A549 (cell line): ENCODE measurements at regions not wholly inside any gene's neighbourhood (a gene's known extent, or its start where the extent isn't known, plus 50 kb on each side); places are given as distances from the start of the nearest gene placed in this dataset.
"Not testable (repeated sequence)": the region's sequence is repeated elsewhere in the genome, so short reads cannot be mapped to it uniquely, and the experiment has no call there.

Experiments
- ATAC-seq, 2 experiments: fragments of 200-7000 bp in 1 of 2; fragments of >200 bp in 1 of 2; cut with Nextera tagmentation in 1 of 2; cut with Tn5 transposase in 1 of 2; 3 replicates each; pipeline versions ENCODE4 v1.8.0 to v1.9.1; 2018 to 2020; ENCODE audit warnings: mild to moderate bottlenecking in 1 of 2, moderate library complexity in 1 of 2
- CTCF ChIA-PET: fragments of 300-600 bp; sonication (Branson Sonifier 250); formaldehyde crosslinking; extraction: SDS; loops from one replicate; lab custom pipeline; 2021; ENCODE audit warnings: antibody characterized with exemption, inconsistent platforms; lab: Yijun Ruan, JAX
- POLR2A ChIA-PET: fragments of 350-600 bp; formaldehyde crosslinking; extraction: SDS; loops from one replicate; lab custom pipeline; 2021; ENCODE audit warnings: antibody characterized with exemption, inconsistent platforms; lab: Yijun Ruan, JAX
- DNase-seq, 2 experiments: peaks; one replicate each; pipeline versions ENCODE4 v3.0.0 to v3.0.0-alpha.2; 2011 to 2016; ENCODE audit warnings: low read depth in 1 of 2, low spot score in 1 of 2
- FAIRE-seq: peaks from 2 replicates; lab custom pipeline; 2011; peaks lifted over from hg19 to GRCh38; lab: Jason Lieb, UNC
- H3K27ac ChIP-seq, 2 experiments: fragments of >200 bp; sonication (Bioruptor Twin); formaldehyde crosslinking; 3 replicates each; pipeline ENCODE4 v1.5.1; 2016 to 2017
- H3K4me1 ChIP-seq: fragments of >200 bp; sonication (Bioruptor Twin); formaldehyde crosslinking; 3 replicates; pipeline ENCODE4 v1.6.1; 2016
- H3K4me2 ChIP-seq: fragments of >200 bp; sonication (Bioruptor Twin); formaldehyde crosslinking; 3 replicates; pipeline ENCODE4 v1.6.1; 2016
- H3K4me3 ChIP-seq: fragments of >200 bp; sonication (Bioruptor Twin); formaldehyde crosslinking; 3 replicates; pipeline ENCODE4 v1.5.1; 2016
- H3K9me3 ChIP-seq: fragments of >200 bp; sonication (Bioruptor Twin); formaldehyde crosslinking; 3 replicates; pipeline ENCODE4 v1.6.1; 2016
- ATOH8 ChIP-seq: fragments of 250-450 bp; sonication (Bioruptor Pico); IDR thresholded peaks from 2 replicates; pipeline ENCODE4 v1.5.0; 2020; ENCODE audit warnings: low read depth, mild to moderate bottlenecking, moderate library complexity
- BHLHE40 ChIP-seq: IDR thresholded peaks from 2 replicates; pipeline ENCODE4 v1.6.1; 2012; ENCODE audit warnings: low read depth, low read length, inconsistent platforms
- CEBPB ChIP-seq, 2 experiments: fragments of >200 bp in 1 of 2; sonication (Bioruptor Twin) in 1 of 2; formaldehyde crosslinking in 1 of 2; IDR thresholded peaks; 2 replicates each; pipeline ENCODE4 v1.6.1; 2012 to 2016
- ESRRA ChIP-seq: fragments of 150-350 bp; IDR thresholded peaks from 2 replicates; pipeline ENCODE4 v1.6.1; 2014; ENCODE audit warnings: mild to moderate bottlenecking, low read length, borderline replicate concordance
- HOXA7 ChIP-seq: fragments of 250-450 bp; sonication (Bioruptor Pico); IDR thresholded peaks from 2 replicates; pipeline ENCODE4 v1.5.0; 2020; ENCODE audit warnings: mild to moderate bottlenecking, moderate library complexity
- HOXB5 ChIP-seq: fragments of 250-450 bp; sonication (Bioruptor Pico); IDR thresholded peaks from 2 replicates; pipeline ENCODE4 v1.5.0; 2020; ENCODE audit warnings: mild to moderate bottlenecking, moderate library complexity
- NR3C1 ChIP-seq: fragments of >200 bp; sonication (Bioruptor Twin); formaldehyde crosslinking; IDR thresholded peaks from 3 replicates; pipeline ENCODE4 v1.6.1; 2017
- REST ChIP-seq: fragments of 200-600 bp; sonication (generic); IDR thresholded peaks from 2 replicates; pipeline ENCODE4 v1.6.1; 2016; ENCODE audit warnings: antibody characterized with exemption, mild to moderate bottlenecking, moderate library complexity
- RFX5 ChIP-seq: fragments of 450-650 bp; IDR thresholded peaks from 2 replicates; pipeline ENCODE4 v1.7.1; 2014; ENCODE audit warnings: antibody characterized with exemption, mild to moderate bottlenecking, moderate library complexity
- WGBS: methylation state at CpG from one replicate; pipeline ENCODE4 v1.1.6; 2017; ENCODE audit errors: missing lambda C conversion rate; 5-methylcytosine and 5-hydroxymethylcytosine counted together
- TF ChIP-seq, protein P1 (sequence below): fragments of >200 bp; sonication (Bioruptor Twin); formaldehyde crosslinking; IDR thresholded peaks from 3 replicates; pipeline ENCODE4 v1.5.1; 2016
- TF ChIP-seq, protein P2 (sequence below): fragments of 150-350 bp; IDR thresholded peaks from 2 replicates; pipeline ENCODE4 v1.6.1; 2014; ENCODE audit warnings: low read depth, mild to moderate bottlenecking, low read length
- TF ChIP-seq, protein P3 (sequence below): fragments of 250-450 bp; sonication (Bioruptor Pico); IDR thresholded peaks from 2 replicates; pipeline ENCODE4 v1.5.0; 2021; ENCODE audit warnings: mild to moderate bottlenecking, moderate library complexity, borderline replicate concordance

- Histone ChIP-seq H3K9me3 (no peaks in the 10 kb centered on the region), H3K27ac (no peak overlapping the region), H3K4me1 (no peaks in the 10 kb centered on the region), H3K4me3 (no peak overlapping the region)
- WGBS: 80% methylated on average over 7 of the region's 8 CpGs
- TF ChIP-seq REST (no peak), NR3C1 (no peak), BHLHE40 (no peak), HOXB5 (no peak), RFX5 (no peak), ATOH8 (no peak), ESRRA (no peak), HOXA7 (CRISPR knock-in tag) (no peak), CEBPB (IDR thresholded peaks at IDR 0.05) (no peak)
- TF ChIP-seq, protein P1, sequence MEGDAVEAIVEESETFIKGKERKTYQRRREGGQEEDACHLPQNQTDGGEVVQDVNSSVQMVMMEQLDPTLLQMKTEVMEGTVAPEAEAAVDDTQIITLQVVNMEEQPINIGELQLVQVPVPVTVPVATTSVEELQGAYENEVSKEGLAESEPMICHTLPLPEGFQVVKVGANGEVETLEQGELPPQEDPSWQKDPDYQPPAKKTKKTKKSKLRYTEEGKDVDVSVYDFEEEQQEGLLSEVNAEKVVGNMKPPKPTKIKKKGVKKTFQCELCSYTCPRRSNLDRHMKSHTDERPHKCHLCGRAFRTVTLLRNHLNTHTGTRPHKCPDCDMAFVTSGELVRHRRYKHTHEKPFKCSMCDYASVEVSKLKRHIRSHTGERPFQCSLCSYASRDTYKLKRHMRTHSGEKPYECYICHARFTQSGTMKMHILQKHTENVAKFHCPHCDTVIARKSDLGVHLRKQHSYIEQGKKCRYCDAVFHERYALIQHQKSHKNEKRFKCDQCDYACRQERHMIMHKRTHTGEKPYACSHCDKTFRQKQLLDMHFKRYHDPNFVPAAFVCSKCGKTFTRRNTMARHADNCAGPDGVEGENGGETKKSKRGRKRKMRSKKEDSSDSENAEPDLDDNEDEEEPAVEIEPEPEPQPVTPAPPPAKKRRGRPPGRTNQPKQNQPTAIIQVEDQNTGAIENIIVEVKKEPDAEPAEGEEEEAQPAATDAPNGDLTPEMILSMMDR: no peak
- TF ChIP-seq, protein P2, sequence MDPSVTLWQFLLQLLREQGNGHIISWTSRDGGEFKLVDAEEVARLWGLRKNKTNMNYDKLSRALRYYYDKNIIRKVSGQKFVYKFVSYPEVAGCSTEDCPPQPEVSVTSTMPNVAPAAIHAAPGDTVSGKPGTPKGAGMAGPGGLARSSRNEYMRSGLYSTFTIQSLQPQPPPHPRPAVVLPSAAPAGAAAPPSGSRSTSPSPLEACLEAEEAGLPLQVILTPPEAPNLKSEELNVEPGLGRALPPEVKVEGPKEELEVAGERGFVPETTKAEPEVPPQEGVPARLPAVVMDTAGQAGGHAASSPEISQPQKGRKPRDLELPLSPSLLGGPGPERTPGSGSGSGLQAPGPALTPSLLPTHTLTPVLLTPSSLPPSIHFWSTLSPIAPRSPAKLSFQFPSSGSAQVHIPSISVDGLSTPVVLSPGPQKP: no peak
- TF ChIP-seq, protein P3, sequence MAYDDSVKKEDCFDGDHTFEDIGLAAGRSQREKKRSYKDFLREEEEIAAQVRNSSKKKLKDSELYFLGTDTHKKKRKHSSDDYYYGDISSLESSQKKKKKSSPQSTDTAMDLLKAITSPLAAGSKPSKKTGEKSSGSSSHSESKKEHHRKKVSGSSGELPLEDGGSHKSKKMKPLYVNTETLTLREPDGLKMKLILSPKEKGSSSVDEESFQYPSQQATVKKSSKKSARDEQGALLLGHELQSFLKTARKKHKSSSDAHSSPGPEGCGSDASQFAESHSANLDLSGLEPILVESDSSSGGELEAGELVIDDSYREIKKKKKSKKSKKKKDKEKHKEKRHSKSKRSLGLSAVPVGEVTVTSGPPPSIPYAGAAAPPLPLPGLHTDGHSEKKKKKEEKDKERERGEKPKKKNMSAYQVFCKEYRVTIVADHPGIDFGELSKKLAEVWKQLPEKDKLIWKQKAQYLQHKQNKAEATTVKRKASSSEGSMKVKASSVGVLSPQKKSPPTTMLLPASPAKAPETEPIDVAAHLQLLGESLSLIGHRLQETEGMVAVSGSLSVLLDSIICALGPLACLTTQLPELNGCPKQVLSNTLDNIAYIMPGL (CRISPR knock-in tag): no peak
- TF ChIP-seq, all 56 proteins: peak for 0
- POLR2A ChIA-PET: interaction anchor here (0.7 kb wide), 1 partner anchor 238 kb away, joined by 4 read pairs; no protein-coding TSS in a partner anchor
- CTCF ChIA-PET: interaction anchor here (1.1 kb wide), 1 partner anchor 26 kb away, joined by 3 read pairs; no protein-coding TSS in a partner anchor
- no peak overlapping the region for H3K4me2 ChIP-seq
- FAIRE-seq (no peak), DNase-seq (no peak), ATAC-seq (no peak)
Observed at GRCh38 chr7:140273417-140273816, 96.6 kb upstream of the KDM7A start.

DNA sequence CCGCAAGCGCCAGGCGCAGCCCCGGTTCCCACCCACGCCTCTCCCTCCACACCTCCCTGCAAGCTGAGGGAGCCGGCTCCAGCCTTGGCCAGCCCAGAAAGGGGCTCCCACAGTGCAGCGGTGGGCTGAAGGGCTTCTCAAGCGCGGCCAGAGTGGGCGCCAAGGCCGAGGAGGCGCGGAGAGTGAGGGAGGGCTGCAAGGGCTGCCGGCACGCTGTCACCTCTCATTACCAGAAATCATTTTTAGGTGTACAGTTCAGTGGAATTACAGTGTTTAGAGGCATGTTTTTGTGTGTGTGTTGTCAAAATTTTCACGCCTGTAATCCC, 94.8 kb upstream of the KDM7A start:
- FAIRE-seq, H3K4me1 ChIP-seq, H3K27ac ChIP-seq, POLR2A ChIA-PET, ATAC-seq, H3K4me3 ChIP-seq, H3K9me3 ChIP-seq, H3K4me2 ChIP-seq, DNase-seq: not testable (repeated sequence)
- 92% methylated on average over 15 of the region's 16 CpGs for WGBS
- CTCF ChIA-PET: interaction anchor here (1.2 kb wide), 1 partner anchor 8 kb away, joined by 3 read pairs; no protein-coding TSS in a partner anchor
